ENCODE measurements at regions not wholly inside any gene's neighbourhood (a gene's known extent, or its start where the extent isn't known, plus 50 kb on each side); places are given as distances from the start of the nearest gene placed in this dataset.

DNA sequence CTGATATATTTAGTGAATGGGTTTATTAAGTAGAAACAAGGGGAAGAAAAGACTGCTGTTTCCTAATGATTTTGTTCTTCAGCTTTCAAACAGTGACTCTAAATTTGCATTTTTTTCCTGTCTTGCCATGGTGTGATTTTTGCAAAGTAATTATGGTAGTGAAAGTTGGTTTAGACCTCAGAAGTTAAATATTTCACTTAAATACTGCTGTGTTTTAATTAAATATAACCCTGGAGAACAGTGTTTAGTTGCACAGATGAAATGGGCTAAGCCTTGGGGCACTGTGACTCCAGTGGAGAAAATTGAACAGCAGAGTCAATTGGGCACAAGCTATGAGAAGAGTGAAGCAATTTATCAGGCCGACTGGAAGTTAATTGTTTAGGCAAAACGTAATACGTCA is 111.1 kb upstream of the MCHR2 start:
- no peak for TF ChIP-seq CTCF (IDR thresholded peaks at IDR 0.05; ENCODE audit: insufficient read depth, low read length)
- no peak for TF ChIP-seq GABPA (IDR thresholded peaks at IDR 0.05; ENCODE audit: low read depth)
- TF ChIP-seq POLR2AphosphoS5 (IDR thresholded peaks at IDR 0.05; ENCODE audit: low read depth) = no peak

Data from HL-60 (cell line).